ENCODE measurements at regions not wholly inside any gene's neighbourhood (a gene's known extent, or its start where the extent isn't known, plus 50 kb on each side); places are given as distances from the start of the nearest gene placed in this dataset.

DNA sequence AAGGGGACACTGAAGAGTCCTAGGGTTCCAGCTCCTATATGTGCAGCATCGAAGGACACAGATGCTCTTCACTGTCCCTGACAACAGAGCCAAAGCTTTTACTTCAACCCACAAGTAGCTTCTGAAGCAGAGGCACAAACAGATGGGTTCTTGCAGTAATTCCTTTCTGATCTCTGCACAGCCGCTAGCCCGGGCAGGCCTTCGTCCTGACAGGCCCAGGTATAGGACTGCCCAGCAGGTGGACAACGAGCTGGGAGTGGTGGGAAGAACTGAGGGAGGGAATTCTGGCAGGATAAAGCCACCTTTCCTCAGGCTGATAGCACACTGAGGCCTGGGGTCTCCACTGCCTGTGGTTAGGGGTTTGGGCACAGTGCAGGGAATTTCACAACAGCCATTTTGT, 94.8 kb downstream of the RHOB start:
- 94 to 98% methylated on average over 5 of the region's 5 CpGs for WGBS, 2 donors
- TF ChIP-seq, protein P1, sequence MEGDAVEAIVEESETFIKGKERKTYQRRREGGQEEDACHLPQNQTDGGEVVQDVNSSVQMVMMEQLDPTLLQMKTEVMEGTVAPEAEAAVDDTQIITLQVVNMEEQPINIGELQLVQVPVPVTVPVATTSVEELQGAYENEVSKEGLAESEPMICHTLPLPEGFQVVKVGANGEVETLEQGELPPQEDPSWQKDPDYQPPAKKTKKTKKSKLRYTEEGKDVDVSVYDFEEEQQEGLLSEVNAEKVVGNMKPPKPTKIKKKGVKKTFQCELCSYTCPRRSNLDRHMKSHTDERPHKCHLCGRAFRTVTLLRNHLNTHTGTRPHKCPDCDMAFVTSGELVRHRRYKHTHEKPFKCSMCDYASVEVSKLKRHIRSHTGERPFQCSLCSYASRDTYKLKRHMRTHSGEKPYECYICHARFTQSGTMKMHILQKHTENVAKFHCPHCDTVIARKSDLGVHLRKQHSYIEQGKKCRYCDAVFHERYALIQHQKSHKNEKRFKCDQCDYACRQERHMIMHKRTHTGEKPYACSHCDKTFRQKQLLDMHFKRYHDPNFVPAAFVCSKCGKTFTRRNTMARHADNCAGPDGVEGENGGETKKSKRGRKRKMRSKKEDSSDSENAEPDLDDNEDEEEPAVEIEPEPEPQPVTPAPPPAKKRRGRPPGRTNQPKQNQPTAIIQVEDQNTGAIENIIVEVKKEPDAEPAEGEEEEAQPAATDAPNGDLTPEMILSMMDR (IDR thresholded peaks at IDR 0.05): no peak
- Histone ChIP-seq H3K4me1 (peaks cover under 1 to 23% (median 6%) of the 10 kb centered on the region in 9 donors), H3K4me3 (no peak overlapping the region), H3K36me3 (no peaks in the 10 kb centered on the region), H3K9me3 (peaks cover 0 to 8% (median 0%) of the 10 kb centered on the region in 11 donors), H3K27ac (no peak overlapping the region), H3K27me3 (no peaks in the 10 kb centered on the region)
- intact Hi-C loops (cut with DNase I): no loop called here
- no peak for DNase-seq
- ATAC-seq: no peak

DNA sequence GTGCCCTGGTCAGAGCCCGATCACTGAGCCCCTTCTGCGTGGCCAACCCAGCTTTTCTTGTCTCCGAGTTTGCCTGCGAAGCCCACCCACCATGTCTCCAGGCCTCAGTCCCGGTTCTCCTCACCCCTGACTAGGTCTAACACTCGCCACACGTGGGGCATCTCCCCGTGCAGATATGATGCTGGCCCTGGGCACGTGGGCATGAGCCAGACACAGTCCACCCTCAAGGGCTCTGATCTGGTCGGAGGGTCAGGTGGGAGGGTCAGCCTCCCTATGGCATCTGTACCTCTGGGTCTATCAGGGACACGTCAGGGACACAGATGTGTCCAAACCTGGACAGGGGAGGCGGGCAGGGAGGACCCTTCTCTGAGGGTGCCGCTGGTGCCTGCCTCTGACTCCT, 95.4 kb downstream of the RHOB start:
- ATAC-seq (no peak), DNase-seq (no peak)
- no peaks in the 10 kb centered on the region for H3K27me3 ChIP-seq
- H3K4me3 ChIP-seq: no peak overlapping the region
- H3K4me1 ChIP-seq: peaks cover 0 to 20% (median 6%) of the 10 kb centered on the region in 9 donors
- intact Hi-C loops (cut with DNase I): no loop called here
- H3K36me3 ChIP-seq: no peaks in the 10 kb centered on the region
- no peak overlapping the region for H3K27ac ChIP-seq
- 93 to 95% methylated on average over 13 of the region's 13 CpGs for WGBS, 2 donors
- TF ChIP-seq, protein P1 (IDR thresholded peaks at IDR 0.05): no peak
- H3K9me3 ChIP-seq: peaks cover 0 to 8% (median 0%) of the 10 kb centered on the region in 11 donors

DNA sequence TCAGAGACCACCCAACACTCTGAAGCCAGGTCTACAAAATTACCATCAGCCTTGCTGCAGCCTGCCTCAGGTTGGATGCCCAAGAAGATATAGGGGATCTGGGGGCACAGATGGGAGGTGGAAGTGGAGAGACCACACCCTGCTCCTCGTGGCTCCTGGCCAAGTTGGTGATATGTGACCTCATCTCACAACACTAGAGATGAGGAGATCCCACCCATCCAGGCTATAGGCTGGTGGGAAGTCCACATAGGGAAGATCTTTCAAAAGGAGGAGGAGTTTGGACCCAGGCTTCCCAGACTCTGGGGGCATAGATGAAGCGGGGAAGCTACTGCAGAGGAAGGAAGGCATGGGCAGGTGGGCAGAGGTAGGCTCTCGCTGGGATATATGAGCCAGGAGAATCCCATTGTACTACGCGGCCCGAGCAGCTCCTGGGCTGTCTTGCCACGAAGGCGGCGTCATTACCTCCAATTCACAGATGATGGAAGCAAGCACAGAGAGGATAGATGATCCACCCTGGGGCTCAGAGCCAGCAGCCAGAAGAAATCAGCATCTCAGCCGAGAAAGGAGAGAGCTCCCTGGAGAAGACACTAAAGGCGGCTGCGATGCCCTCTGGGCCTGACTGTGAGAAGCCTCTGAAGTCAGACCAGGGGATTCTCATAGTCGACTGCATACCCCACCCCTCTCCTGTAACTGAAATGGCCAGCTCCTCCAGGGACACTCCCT, 96.0 kb downstream of the RHOB start:
- Histone ChIP-seq H3K27ac (no peak overlapping the region), H3K9me3 (peaks cover 0 to 8% (median 0%) of the 10 kb centered on the region in 11 donors), H3K4me3 (no peak overlapping the region), H3K36me3 (no peaks in the 10 kb centered on the region), H3K27me3 (no peaks in the 10 kb centered on the region), H3K4me1 (peaks cover 0 to 20% (median 6%) of the 10 kb centered on the region in 9 donors)
- 72 to 78% methylated on average over 13 of the region's 13 CpGs for WGBS, 2 donors
- intact Hi-C loops (cut with DNase I): no loop called here
- TF ChIP-seq, protein P1 (IDR thresholded peaks at IDR 0.05): no peak
- ATAC-seq (peak in 1 of 8 donors; percentile 19), DNase-seq (no peak)

DNA sequence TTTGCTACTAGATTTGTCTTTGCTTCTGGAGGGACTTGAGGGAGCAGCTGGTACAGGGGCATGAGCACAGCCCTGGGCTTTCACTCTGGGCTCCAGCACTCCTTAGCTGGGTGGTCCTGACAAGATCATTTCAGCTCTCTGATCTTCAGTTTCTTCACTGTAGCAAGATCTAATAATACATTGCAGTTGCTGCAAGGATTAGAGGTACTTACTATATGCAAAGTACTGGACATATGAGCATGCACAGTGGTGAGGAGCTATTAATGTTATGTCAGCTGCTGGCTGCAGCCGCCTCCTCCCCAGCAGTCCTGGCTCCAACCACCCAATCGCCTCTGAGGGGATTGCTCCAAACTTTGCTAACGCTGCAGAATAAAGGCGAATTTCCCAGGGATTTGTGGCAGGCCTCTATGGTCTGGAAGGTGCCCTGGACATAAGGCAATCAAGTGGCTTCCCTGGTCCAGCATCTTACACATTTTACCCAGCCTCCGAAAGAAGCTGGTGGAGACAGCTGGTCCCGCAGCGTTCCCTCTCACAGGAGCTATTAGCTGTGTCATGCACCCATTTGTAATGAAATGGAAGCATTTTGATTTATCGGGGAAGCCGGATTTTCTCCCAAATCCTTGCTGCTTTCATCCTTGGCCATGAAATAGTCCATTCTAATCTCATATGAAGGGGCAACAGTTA, 96.7 kb downstream of the RHOB start:
- intact Hi-C loops (cut with DNase I): no loop called here
- ATAC-seq: peak in 6 of 8 donors; percentile 31 to 63 (median 41)
- no peak overlapping the region for H3K4me3 ChIP-seq
- H3K36me3 ChIP-seq: no peaks in the 10 kb centered on the region
- H3K27ac ChIP-seq: no peak overlapping the region
- no peak for DNase-seq
- no peaks in the 10 kb centered on the region for H3K27me3 ChIP-seq
- peaks cover 0 to 15% (median 6%) of the 10 kb centered on the region in 9 donors for H3K4me1 ChIP-seq
- WGBS, 2 donors: 53 to 60% methylated on average over 9 of the region's 9 CpGs
- TF ChIP-seq, protein P1 (IDR thresholded peaks at IDR 0.05): no peak
- peaks cover 0 to 8% (median 0%) of the 10 kb centered on the region in 11 donors for H3K9me3 ChIP-seq

Measured in heart right ventricle (tissue), 16 donors.